Activated effector memory CD4-positive, alpha-beta T cell treated with anti-CD3 and anti-CD28 coated beads, Interleukin-2, amount 50 U/mL, for 16 hours (primary cell): ENCODE measurements at regions not wholly inside any gene's neighbourhood (a gene's known extent, or its start where the extent isn't known, plus 50 kb on each side); places are given as distances from the start of the nearest gene placed in this dataset.

Experiments used
- DNase-seq: peaks from one replicate; pipeline ENCODE4 v3.0.0-alpha.2; 2020

DNA sequence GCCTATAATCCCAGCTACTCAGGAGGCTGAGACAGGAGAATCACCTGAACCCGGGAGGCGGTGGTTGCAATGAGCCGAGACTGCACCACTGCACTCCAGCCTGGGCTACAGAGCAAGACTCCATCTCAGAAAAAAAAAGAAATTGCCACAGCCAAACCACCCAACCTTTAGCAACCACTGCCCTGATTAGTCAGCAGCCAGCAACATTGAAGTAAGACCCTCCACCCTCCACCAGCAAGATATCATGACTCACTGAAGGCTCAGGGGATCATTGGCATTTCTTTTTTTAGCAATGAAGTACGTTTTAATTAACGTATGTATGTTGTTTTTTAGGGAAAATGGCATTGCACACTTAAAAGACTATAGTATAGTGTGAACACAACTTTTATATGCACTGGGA, 349.1 kb upstream of the ACVR2A start:
- DNase-seq: no peak

DNA sequence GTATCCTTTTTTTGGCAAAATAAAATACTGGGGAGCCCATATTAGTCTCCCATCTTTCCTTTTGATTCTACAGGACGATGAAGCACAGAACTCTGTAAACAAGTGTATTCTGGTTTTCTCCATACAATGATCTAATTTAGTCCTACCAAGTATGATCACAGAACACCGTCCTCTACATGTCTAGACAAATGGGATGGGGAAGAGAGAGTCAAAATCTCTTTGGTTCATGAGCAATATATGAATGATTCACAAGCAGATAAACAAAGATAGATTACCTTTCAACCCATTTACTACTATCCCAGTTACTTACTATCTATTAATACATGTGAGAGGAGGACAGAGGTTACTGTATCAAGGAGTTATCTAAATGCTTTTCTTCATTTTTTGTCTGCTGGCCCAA, 352.4 kb upstream of the ACVR2A start:
- DNase-seq: no peak

DNA sequence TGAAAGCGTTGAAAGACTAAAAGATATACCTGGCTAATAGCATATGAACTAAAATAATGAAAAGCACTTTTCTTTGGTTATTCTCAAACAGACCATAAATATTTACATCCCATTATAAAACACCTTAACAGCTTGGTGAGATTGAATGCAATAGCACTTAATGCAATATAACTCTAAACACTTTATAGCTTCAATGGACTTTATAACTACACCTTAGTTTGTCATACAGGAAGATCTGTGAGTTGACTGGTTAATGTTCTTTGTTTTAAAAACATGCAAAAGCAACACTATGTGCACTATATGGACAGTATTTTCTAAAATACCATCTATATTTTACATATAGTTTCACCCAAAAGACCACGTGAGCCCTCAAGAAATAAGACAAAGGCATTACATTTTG, 353.3 kb upstream of the ACVR2A start:
- no peak for DNase-seq

DNA sequence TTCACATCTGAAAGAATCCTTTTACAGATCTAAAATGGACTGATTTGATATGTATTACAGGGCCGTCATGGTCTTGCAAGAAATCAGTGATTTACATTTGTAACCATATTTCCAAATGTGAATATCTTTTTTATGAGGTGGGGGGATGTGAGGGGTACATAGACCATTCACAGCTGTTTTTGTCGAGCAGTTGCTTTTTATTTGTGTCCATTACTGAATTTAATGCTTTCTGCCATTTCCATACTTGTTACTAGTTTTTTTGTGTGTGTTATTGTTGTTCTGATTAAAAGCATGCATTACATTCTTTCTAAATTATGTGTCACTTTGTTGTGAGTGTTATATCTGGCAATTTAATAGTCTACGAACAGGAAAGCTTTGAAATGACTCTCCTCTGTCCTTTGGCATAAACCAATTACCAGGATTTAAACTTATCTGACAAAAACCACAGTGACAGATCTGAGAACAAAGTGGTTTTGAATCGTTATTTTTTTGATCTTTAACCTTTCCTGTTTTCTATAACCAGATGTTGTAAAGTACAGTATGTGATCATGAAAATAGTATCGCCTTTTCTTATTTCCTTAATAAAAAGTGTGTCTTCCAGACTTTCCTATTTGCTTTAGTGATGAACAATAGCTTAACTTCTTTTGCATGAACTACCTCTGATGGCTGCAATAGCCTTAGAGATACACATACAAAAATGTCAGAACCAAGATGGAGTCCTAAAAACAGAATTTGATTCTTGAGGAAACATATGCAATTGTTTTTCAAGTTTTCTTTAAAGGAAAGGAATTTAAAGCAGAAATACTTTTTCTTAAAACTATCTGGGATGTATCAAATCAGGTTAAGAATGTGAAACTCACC, 354.2 kb upstream of the ACVR2A start:
- no peak for DNase-seq

DNA sequence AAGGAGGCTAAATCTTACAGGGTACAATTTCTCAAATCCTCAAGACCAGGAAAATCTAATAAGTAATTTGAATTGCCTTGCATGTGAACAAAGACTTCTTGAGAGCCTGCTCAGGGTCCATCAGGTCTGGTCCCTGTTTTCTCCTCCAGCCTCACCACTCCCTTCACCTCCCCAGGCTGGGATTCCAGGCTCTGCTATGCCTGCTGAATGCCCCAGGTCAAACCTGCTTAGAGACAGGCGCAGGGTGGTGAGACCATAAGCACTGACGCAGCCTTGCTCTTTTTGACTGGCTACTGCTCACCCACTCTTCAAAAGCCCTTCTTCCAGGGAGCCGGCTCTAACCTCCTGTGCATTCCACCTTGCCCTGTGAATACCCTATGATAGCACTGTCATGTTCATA, 356.4 kb upstream of the ACVR2A start:
- no peak for DNase-seq

DNA sequence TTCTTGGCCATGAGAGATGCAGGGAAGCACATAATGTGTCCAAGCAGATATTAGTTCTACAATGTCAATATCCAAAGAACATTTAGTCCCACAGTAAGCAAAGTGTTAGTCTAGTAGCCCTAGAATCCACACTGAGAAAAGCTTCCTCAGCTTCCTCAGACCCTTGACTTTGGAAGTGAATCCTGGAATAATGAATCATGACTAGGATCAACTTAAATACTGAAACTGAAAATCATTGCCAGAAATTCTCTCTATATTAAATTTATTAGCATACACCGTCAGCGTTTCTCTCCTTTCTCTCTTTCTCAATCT, 356.9 kb upstream of the ACVR2A start:
- no peak for DNase-seq

DNA sequence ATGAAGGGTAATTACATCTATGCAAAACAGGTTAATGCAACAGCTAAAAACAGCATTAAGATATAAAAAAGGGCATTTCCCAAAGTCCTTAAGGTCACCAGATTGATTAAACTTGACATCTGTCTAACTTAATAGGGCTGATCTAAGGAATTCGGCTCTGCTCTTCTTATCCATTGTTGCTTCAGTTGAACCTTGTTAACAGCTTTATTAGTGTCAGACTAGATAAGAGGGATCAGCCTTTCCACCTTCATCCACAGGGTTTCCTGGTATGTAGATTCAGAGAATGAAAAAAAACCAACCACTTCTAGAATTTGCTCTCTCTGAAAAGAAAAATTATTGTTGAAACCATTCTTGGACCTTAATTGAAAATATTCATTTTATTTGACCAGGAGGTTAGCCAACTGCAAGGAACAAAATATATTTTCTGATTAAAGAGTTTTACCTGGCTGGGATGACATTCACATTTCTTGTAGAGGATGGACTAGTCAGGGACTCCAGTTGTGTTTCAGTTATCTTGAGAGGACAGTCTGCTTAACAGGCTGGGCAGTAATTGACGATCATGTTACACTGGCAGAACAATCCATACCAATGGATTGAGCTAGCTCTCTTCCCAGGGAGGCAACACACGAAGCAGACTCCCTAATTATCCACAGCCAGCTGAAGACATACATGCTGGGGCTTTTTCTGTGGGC, 357.4 kb upstream of the ACVR2A start:
- DNase-seq: no peak

DNA sequence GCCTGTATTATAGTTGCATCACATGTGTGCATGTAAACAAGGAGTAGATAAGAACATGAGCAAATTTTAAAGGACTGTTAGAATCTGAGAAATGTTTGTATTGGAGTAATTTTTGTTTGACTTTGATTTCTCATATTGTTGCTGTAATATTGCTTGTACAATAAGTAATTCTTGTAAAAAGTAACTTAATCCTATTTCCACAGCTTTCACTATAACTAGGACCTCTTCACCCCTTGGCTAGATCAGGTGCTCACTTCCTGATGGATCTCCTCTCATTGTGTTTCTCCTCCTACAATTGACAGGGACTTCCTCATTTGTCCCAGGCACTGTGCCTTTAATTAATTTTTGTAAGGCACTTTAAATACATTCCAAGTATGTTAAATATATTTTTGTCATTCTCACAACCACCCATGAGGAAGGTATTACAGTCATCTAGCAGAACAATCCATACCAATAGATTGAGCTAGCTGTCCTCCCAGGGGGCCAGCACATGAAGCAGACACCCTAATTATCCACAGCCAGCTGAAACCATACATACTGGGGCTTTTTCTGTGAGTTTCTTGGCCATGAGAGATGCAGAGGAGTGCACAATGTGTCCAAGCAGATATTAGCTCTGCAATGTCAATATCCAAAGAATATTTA, 359.5 kb upstream of the ACVR2A start:
- no peak for DNase-seq

DNA sequence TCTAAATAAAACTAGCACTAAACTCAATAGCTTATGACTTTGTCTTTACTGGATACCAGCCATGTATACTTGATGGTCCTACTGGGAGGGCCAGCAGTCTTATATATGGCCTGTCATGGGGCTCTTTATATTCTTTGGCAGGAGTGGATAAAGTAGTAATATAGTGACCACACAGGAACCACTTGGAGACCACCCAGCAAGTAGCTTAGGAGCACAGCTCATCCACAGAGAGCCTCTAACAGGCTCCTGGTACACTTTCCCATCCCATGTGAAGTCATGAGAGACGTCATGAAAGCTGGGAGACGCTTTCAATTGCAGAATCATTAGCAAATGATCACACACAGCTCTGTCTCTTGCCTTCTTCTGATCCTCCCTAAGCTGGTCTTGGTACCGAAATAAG, 360.9 kb upstream of the ACVR2A start:
- no peak for DNase-seq

DNA sequence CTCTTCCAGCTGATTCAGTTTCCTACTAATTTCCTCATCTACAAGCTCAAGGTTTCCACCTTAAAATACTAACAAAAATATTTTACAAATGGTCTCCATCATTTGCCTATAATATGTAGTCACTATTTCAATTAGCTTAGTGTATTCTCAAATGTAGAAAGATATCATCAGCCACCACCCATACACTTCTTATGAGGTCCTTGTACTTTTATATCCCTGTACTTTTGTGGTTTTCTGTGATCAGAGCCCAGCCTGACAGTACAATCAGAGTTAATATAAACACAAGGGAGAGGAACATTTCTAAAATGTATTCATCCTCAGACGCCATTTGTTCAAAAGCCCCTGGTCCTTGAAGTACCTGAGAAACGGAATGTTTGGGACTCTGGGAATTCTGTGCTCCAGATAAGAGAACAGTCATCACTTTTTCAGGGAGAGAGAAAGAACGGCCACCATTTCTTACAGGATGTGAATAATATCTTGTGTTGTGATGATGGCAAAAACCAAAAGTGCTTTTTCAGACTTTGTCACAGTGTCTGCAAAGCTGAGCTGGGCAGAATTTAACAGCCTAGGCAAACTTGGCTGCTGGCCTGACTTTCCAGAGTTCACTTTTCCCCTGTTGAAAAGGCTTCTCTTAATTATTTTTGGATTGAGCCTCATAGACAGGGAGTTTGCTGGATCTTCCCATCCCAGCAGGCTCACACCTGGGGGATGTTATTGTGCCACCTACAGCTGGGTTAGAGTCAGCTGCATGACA, 361.7 kb upstream of the ACVR2A start:
- no peak for DNase-seq

DNA sequence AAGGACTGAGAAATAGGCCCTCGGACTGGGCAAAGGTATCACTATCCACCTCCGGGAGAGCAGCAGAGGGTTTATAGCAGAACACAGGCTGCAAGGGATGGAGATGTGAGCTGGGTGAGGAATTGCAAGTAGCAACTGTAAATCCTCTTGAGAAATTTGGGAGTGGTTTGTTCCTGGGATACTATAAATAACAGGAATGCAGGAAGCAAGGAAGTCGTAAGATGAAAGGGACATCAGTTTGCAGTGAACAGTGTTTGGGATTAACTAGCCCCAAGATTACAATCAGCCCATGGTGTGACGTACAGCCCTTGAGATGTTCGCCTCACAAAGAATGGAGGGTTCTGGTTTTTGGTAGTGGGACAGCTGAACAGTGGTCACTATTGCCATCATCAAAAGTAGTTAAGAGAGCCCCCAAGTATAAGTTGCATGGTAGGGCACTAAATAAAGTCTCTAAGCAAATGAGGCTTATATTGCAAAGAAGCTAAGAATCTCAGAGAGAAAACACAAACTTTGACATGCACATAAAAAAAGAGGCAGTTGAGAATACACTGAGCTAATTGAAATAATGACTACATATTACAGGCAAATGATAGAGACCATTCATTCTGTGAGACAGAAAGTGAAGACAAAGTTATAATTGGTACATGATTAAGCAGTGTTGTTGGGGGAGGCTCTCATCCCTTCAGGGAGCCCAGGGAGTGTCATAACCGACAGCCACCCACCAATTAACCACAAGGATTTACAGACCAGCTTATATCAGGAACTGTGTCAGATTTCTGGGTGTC, 362.5 kb upstream of the ACVR2A start:
- DNase-seq: no peak

DNA sequence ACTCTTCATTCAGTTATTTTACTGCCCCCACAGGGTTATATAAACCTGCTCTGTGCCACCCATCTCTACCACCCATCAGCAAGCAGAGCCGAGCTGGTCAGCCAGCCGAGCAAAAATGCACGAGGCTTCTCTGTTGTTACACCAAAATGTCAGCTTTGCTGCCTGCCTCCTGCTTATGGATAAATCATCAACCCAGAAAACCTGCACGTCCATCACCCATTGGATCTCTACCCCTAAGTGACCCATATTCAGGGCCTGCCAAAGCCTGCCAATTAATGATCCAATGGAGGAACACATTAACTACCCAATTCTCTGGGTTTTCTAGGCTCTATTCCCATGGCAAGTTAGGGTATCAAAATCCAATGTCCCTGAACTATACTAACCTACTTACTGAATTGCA, 365.5 kb upstream of the ACVR2A start:
- no peak for DNase-seq

DNA sequence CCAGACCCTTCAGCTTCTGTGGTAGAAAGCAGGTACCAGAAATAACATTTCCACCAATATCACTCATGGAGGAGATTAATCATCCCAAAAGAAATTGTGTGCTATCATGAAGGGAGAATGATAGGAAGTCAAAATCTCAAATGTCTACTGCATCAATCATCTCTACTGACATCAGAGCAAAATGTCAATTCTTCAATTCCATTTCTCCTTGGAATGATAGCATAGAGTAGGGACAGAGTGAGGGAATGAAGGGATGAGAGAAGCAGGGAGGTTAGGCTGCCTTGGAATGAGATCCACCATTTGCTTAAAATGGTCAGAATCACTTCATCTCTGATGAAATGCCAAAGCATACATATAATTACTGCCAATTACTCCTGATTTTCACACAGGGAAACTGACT, 371.8 kb upstream of the ACVR2A start:
- no peak for DNase-seq

DNA sequence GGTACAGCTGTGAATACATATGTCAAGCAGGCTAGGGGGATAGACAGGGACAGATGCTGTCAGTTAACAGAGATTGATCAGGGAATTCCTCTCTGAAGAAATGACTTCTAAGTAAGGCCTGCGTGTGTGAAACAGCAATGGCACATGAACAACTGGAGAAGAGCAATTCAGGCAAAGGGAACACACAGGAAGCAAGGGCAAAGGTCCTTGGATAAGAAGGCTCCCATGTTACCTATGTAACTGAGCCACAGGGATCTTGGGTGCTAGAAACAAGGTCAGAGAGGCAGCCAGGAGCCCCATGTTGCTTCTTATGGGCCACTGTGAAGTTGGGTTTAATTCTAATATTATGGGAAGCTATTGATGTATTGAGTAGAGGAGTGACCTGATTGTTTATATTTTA, 373.7 kb upstream of the ACVR2A start:
- no peak for DNase-seq

DNA sequence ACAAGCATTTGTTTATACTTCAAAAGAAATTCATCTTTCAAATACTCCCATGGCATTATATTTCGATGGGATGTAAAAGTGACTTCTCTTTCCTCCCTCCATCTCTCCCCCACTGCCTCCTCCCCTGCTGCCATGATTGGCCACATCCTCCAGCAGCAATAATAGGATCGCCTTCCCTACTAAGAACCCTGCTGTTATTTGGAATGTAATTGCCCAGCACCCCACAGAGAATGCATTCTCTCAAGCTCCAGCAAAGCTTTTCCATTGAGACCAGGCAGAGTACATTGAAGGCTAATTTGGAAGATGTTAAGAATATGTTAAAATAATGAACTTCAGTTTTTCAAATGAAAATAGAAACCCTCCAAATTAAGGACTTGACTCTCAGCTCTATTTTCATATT, 375.4 kb upstream of the ACVR2A start:
- no peak for DNase-seq

DNA sequence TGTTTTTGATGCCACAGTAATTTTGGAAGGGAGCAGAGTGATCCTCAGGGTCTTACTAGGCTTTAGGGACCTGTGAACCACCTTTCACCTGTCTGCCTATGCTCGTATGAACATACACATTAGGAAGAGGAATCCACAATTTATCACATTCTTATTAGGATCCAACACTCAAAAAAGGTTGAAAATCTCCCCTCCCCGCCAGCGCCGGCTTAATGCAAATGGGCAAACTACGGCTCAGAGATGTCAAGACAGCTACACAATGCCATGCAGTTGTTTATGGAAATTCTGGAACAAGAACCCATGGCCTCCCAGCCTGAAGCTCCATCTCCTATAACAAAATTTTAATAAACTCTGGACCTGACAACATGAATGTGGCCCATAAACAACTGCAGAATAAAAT, 375.9 kb upstream of the ACVR2A start:
- no peak for DNase-seq

DNA sequence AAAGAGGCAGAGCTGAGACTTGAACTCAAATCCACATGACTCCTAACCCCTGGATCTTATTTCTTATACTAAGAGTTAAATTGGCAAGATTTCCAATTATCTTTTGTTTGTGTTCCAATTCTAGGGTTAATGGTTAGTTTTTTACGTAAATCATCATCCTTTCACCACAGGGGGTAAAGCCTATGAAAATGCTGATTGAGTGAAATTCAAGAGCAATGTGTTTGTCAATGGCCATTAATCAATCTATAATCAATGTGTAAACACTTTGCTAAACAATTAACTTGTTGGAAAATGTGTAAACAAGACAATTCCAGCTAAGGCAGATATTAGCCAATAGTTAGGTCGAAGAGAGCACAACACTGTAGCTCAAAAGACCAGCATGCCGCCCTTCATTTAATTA, 376.5 kb upstream of the ACVR2A start:
- no peak for DNase-seq

DNA sequence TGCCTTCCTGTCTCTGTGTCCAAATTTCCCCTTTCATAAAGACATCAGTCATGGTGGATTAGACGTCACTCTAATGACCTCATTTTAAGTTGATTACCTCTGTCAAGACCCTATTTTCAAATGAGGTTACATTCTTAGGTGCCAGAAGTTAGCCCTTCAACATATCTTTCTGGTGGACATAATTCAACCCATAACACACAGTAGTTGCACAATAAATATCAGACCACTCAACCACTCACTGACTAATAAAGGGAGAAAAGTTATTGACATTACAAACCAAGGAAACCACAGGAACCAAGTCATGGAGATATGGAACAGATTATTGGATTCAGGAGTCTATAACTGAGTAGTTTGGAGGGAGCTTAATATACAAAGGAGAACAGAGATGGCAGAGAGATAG, 377.4 kb upstream of the ACVR2A start:
- DNase-seq: no peak

DNA sequence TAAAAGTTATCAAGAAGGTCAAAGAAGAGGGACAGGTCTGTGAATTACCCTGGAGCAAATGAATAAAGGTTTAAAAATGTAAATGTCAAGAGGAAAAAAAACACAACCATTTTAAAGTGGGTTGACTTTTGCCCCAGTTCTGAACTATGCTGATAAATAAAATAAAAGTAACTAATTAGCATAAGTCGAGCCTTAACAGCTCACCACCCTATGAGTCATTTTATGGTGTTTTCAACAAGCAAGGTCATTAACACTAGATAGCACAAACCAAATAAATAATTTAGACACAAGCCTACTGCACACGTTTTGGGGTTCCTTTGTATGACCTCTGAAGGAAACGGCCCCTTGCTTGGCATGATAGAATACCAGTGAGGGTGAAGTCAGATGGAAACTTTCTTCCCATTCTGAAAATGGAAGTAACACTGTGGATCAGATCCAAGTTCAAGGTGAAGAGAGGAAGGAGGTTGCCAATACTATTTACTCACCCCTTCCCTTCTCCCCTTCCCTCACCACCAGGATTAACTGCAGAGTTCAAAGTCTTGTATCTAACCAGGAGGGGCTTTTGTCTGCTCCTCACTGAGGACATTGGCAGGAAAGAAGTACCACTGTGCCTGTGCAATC, 380.0 kb upstream of the ACVR2A start:
- no peak for DNase-seq

DNA sequence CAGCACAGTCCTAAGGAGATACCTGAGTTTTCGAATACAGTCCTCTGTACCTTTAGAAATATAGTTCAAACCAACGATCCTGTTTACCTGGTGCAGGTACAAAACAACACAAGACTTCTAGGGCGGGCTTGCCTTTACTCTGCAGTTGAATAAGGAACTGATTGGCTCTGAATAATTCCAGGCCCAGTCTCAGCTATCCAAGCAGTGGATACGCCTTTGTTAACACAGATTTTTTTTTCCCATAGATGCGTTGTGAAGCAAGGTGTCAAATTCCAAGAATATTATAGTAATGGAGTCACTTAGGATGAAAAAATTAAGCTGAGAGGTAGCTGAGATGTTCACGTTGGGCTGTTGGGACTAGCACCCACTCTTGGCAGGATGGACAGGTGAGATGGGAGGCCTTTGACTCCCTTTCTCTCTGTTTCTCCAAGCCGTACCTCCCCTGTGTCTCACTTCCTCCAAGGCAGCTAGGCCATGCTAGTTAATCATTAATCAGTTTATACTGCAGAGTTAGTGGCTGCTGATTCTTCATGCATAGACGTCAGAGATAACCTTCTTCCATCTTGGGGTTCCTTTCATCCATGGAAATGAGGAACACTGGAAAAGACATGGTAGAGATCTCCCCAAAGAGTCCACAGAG, 380.8 kb upstream of the ACVR2A start:
- DNase-seq: no peak

DNA sequence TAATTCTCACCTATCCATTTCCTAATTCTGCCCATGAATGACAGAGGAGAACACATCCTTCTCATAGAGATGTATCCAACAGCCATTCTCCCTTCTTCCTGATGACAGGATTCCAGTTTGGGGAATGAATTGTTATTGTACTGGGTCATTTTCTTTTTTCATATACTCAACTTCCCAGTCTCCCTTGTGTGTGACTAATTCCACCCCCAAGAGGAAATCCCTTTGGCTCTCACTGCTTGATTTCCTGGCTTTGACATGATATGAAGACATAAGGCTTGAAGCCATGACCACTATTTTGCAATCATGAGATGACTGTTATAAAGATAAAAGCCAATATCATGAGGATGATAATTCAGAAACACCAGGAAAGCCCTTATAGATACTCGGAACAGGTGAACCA, 384.7 kb upstream of the ACVR2A start:
- no peak for DNase-seq

DNA sequence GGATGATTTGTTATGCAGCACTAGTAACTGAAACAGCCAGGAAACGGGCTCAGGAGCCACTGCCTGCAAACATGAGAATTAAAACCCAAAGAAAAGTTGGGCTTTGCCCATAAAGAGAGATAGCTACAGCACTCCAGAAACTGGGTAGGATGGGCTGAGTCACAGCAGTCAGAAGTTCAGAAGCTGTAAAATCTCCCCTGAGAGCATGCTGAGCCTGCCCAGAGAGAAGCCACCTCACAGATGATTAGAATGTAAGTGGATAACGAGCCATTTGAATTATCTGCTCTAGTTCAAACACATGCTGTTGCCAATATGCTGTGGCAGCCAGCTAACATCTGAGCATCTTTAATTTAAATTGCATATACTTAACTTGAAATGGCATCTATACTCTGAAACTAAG, 388.1 kb upstream of the ACVR2A start:
- DNase-seq: no peak
